ENCODE measurements at regions not wholly inside any gene's neighbourhood (a gene's known extent, or its start where the extent isn't known, plus 50 kb on each side); places are given as distances from the start of the nearest gene placed in this dataset.

- Histone ChIP-seq H3K14ac (ENCODE audit: low read length in 2 of 2) (no peak overlapping the region), H2AK5ac (ENCODE audit: low read length, severe bottlenecking) (no peak overlapping the region)
- 76% methylated on average over 12 of the region's 12 CpGs for WGBS
Observed at GRCh38 chr10:123584419-123584775, 81.8 kb upstream of the GPR26 start.

GRCh38 chr10:123585477-123586445 is 80.4 kb upstream of the GPR26 start:
- no peak overlapping the region for H2BK5ac ChIP-seq (ENCODE audit: low read depth, low read length, poor library complexity, severe bottlenecking)
- H2BK120ac ChIP-seq (ENCODE audit: low read depth, low read length), result no peak overlapping the region
- no peak overlapping the region for H3K23ac ChIP-seq (ENCODE audit: low read length in 2 of 2)
- no peak overlapping the region for H2AK5ac ChIP-seq (ENCODE audit: low read length, severe bottlenecking)
- H3K36me3 ChIP-seq (ENCODE audit: control insufficient read depth in 1 of 2, insufficient read depth in 2 of 2, low read depth in 1 of 2, low read length in 2 of 2), result no peaks in the 10 kb centered on the region
- DNase-seq, result no peak
- no peak overlapping the region for H3K14ac ChIP-seq (ENCODE audit: low read length in 2 of 2)
- no peaks in the 10 kb centered on the region for H3K9me3 ChIP-seq (ENCODE audit: control insufficient read depth, low read length)
- no peak overlapping the region for H4K8ac ChIP-seq (ENCODE audit: low read length)
- H3K27me3 ChIP-seq (ENCODE audit: control insufficient read depth in 1 of 2, insufficient read depth in 1 of 2, low read length in 2 of 2), result peaks cover 25 to 30% of the 10 kb centered on the region in 2 experiments
- no peak overlapping the region for H4K91ac ChIP-seq (ENCODE audit: low read length)
- no peaks in the 10 kb centered on the region for H3K79me1 ChIP-seq (replicated peaks; ENCODE audit: low read length, poor library complexity, severe bottlenecking)
- no peaks in the 10 kb centered on the region for H3K4me1 ChIP-seq (ENCODE audit: control insufficient read depth, insufficient read depth, low read depth, low read length)
- no peak overlapping the region for H3K4me3 ChIP-seq (ENCODE audit: insufficient read depth in 1 of 2, low read depth in 1 of 2, low read length in 2 of 2)
- no peak overlapping the region for H3K9ac ChIP-seq (ENCODE audit: low read length)
- H2BK15ac ChIP-seq (ENCODE audit: low read depth, poor library complexity, severe bottlenecking), result no peak overlapping the region
- WGBS, result 74% methylated on average over 9 of the region's 12 CpGs
- H2AFZ ChIP-seq (ENCODE audit: low read depth, low read length), result no peak overlapping the region
- no peak overlapping the region for H3K4ac ChIP-seq (ENCODE audit: low read depth in 1 of 2, low read length in 2 of 2)
- H3K27ac ChIP-seq (ENCODE audit: low read length, poor library complexity, severe bottlenecking), result no peak overlapping the region
- H3K18ac ChIP-seq (ENCODE audit: low read depth in 1 of 2, low read length in 2 of 2), result no peak overlapping the region
- no peak overlapping the region for H2BK12ac ChIP-seq (ENCODE audit: low read length in 2 of 2)
- no peak overlapping the region for H3K4me2 ChIP-seq (ENCODE audit: low read length, poor library complexity, severe bottlenecking)

More at GRCh38 chr10:123584419-123584775, 81.8 kb upstream of the GPR26 start:
- DNase-seq, result no peak
- no peak overlapping the region for H2BK15ac ChIP-seq (ENCODE audit: low read depth, poor library complexity, severe bottlenecking)
- no peak overlapping the region for H3K4me2 ChIP-seq (ENCODE audit: low read length, poor library complexity, severe bottlenecking)
- no peak overlapping the region for H3K4ac ChIP-seq (ENCODE audit: low read depth in 1 of 2, low read length in 2 of 2)
- no peaks in the 10 kb centered on the region for H3K79me1 ChIP-seq (replicated peaks; ENCODE audit: low read length, poor library complexity, severe bottlenecking)
- no peak overlapping the region for H4K91ac ChIP-seq (ENCODE audit: low read length)
- no peak overlapping the region for H2BK12ac ChIP-seq (ENCODE audit: low read length in 2 of 2)
- no peak overlapping the region for H3K9ac ChIP-seq (ENCODE audit: low read length)
- H4K8ac ChIP-seq (ENCODE audit: low read length), result no peak overlapping the region
- H3K27me3 ChIP-seq (ENCODE audit: control insufficient read depth in 1 of 2, insufficient read depth in 1 of 2, low read length in 2 of 2), result peaks cover 36 to 44% of the 10 kb centered on the region in 2 experiments
- no peak overlapping the region for H3K27ac ChIP-seq (ENCODE audit: low read length, poor library complexity, severe bottlenecking)
- no peaks in the 10 kb centered on the region for H3K4me1 ChIP-seq (ENCODE audit: control insufficient read depth, insufficient read depth, low read depth, low read length)
- no peak overlapping the region for H2BK120ac ChIP-seq (ENCODE audit: low read depth, low read length)
- no peaks in the 10 kb centered on the region for H3K9me3 ChIP-seq (ENCODE audit: control insufficient read depth, low read length)
- H3K23ac ChIP-seq (ENCODE audit: low read length in 2 of 2), result no peak overlapping the region
- H2BK5ac ChIP-seq (ENCODE audit: low read depth, low read length, poor library complexity, severe bottlenecking), result no peak overlapping the region
- no peak overlapping the region for H2AFZ ChIP-seq (ENCODE audit: low read depth, low read length)
- no peaks in the 10 kb centered on the region for H3K36me3 ChIP-seq (ENCODE audit: control insufficient read depth in 1 of 2, insufficient read depth in 2 of 2, low read depth in 1 of 2, low read length in 2 of 2)
- H3K4me3 ChIP-seq (ENCODE audit: insufficient read depth in 1 of 2, low read depth in 1 of 2, low read length in 2 of 2), result no peak overlapping the region
- H3K18ac ChIP-seq (ENCODE audit: low read depth in 1 of 2, low read length in 2 of 2), result no peak overlapping the region

- H3K14ac ChIP-seq (ENCODE audit: low read length in 2 of 2), result no peak overlapping the region
- no peak overlapping the region for H2AK5ac ChIP-seq (ENCODE audit: low read length, severe bottlenecking)
- 93% methylated on average over 2 of the region's 3 CpGs for WGBS
- H3K27ac ChIP-seq (ENCODE audit: low read length, poor library complexity, severe bottlenecking), result no peak overlapping the region
- no peak overlapping the region for H2AFZ ChIP-seq (ENCODE audit: low read depth, low read length)
- DNase-seq, result no peak
- H3K27me3 ChIP-seq (ENCODE audit: control insufficient read depth in 1 of 2, insufficient read depth in 1 of 2, low read length in 2 of 2), result peaks cover 22 to 25% of the 10 kb centered on the region in 2 experiments
- no peaks in the 10 kb centered on the region for H3K9me3 ChIP-seq (ENCODE audit: control insufficient read depth, low read length)
- no peak overlapping the region for H3K23ac ChIP-seq (ENCODE audit: low read length in 2 of 2)
- no peak overlapping the region for H3K9ac ChIP-seq (ENCODE audit: low read length)
- H3K4ac ChIP-seq (ENCODE audit: low read depth in 1 of 2, low read length in 2 of 2), result no peak overlapping the region
- no peaks in the 10 kb centered on the region for H3K79me1 ChIP-seq (replicated peaks; ENCODE audit: low read length, poor library complexity, severe bottlenecking)
- H3K36me3 ChIP-seq (ENCODE audit: control insufficient read depth in 1 of 2, insufficient read depth in 2 of 2, low read depth in 1 of 2, low read length in 2 of 2), result no peaks in the 10 kb centered on the region
- H3K4me2 ChIP-seq (ENCODE audit: low read length, poor library complexity, severe bottlenecking), result no peak overlapping the region
- H4K91ac ChIP-seq (ENCODE audit: low read length), result no peak overlapping the region
- no peak overlapping the region for H3K18ac ChIP-seq (ENCODE audit: low read depth in 1 of 2, low read length in 2 of 2)
- H2BK15ac ChIP-seq (ENCODE audit: low read depth, poor library complexity, severe bottlenecking), result no peak overlapping the region
- no peak overlapping the region for H2BK12ac ChIP-seq (ENCODE audit: low read length in 2 of 2)
- H3K4me1 ChIP-seq (ENCODE audit: control insufficient read depth, insufficient read depth, low read depth, low read length), result no peaks in the 10 kb centered on the region
- H2BK120ac ChIP-seq (ENCODE audit: low read depth, low read length), result no peak overlapping the region
- no peak overlapping the region for H4K8ac ChIP-seq (ENCODE audit: low read length)
- H2BK5ac ChIP-seq (ENCODE audit: low read depth, low read length, poor library complexity, severe bottlenecking), result no peak overlapping the region
- H3K4me3 ChIP-seq (ENCODE audit: insufficient read depth in 1 of 2, low read depth in 1 of 2, low read length in 2 of 2), result no peak overlapping the region
Observed at GRCh38 chr10:123587110-123587509, 79.0 kb upstream of the GPR26 start.

GRCh38 chr10:123588386-123588914 is 77.7 kb upstream of the GPR26 start:
- Histone ChIP-seq H2BK120ac (ENCODE audit: low read depth, low read length) (no peak overlapping the region), H3K14ac (ENCODE audit: low read length in 2 of 2) (no peak overlapping the region), H2BK5ac (ENCODE audit: low read depth, low read length, poor library complexity, severe bottlenecking) (no peak overlapping the region), H3K79me1 (replicated peaks; ENCODE audit: low read length, poor library complexity, severe bottlenecking) (no peaks in the 10 kb centered on the region), H4K8ac (ENCODE audit: low read length) (no peak overlapping the region), H3K27me3 (ENCODE audit: control insufficient read depth in 1 of 2, insufficient read depth in 1 of 2, low read length in 2 of 2) (peaks cover 15 to 16% of the 10 kb centered on the region in 2 experiments), H3K27ac (ENCODE audit: low read length, poor library complexity, severe bottlenecking) (no peak overlapping the region), H3K9me3 (ENCODE audit: control insufficient read depth, low read length) (peaks cover 7% of the 10 kb centered on the region), H3K4me2 (ENCODE audit: low read length, poor library complexity, severe bottlenecking) (no peak overlapping the region), H2AFZ (ENCODE audit: low read depth, low read length) (no peak overlapping the region), H3K4ac (ENCODE audit: low read depth in 1 of 2, low read length in 2 of 2) (no peak overlapping the region), H3K36me3 (ENCODE audit: control insufficient read depth in 1 of 2, insufficient read depth in 2 of 2, low read depth in 1 of 2, low read length in 2 of 2) (no peaks in the 10 kb centered on the region), H3K4me1 (ENCODE audit: control insufficient read depth, insufficient read depth, low read depth, low read length) (no peaks in the 10 kb centered on the region), H4K91ac (ENCODE audit: low read length) (no peak overlapping the region), H3K23ac (ENCODE audit: low read length in 2 of 2) (no peak overlapping the region), H2BK15ac (ENCODE audit: low read depth, poor library complexity, severe bottlenecking) (no peak overlapping the region), H2AK5ac (ENCODE audit: low read length, severe bottlenecking) (no peak overlapping the region), H3K9ac (ENCODE audit: low read length) (no peak overlapping the region), H3K18ac (ENCODE audit: low read depth in 1 of 2, low read length in 2 of 2) (no peak overlapping the region), H3K4me3 (ENCODE audit: insufficient read depth in 1 of 2, low read depth in 1 of 2, low read length in 2 of 2) (no peak overlapping the region), H2BK12ac (ENCODE audit: low read length in 2 of 2) (no peak overlapping the region)
- no peak for DNase-seq
- WGBS, result 74% methylated on average over 7 of the region's 7 CpGs

Measured in mesenchymal stem cell (in vitro differentiated cells and primary cell).